ENCODE measurements at regions not wholly inside any gene's neighbourhood (a gene's known extent, or its start where the extent isn't known, plus 50 kb on each side); places are given as distances from the start of the nearest gene placed in this dataset.
"Not testable (repeated sequence)": the region's sequence is repeated elsewhere in the genome, so short reads cannot be mapped to it uniquely, and the experiment has no call there.

DNA sequence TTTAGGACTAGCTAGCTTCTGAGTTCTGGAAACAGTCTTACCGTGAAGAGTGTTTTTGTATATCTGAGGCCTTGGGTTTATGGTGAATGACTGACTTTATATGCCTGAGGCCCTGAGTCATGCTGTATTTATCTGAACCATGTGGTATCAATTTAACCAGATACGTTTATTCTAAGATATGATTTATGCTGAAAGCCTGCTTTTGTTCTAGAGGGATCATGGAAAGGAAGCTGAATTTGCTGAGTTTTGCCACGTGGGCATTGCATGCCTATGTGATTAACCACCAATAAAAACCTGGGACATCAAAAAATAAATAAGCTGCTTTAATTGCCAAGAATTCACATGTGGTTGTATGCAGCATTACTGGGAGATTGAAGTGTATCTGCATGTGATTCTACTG is 1374.7 kb upstream of the PCDH10 start:
- TF ChIP-seq, protein P1, sequence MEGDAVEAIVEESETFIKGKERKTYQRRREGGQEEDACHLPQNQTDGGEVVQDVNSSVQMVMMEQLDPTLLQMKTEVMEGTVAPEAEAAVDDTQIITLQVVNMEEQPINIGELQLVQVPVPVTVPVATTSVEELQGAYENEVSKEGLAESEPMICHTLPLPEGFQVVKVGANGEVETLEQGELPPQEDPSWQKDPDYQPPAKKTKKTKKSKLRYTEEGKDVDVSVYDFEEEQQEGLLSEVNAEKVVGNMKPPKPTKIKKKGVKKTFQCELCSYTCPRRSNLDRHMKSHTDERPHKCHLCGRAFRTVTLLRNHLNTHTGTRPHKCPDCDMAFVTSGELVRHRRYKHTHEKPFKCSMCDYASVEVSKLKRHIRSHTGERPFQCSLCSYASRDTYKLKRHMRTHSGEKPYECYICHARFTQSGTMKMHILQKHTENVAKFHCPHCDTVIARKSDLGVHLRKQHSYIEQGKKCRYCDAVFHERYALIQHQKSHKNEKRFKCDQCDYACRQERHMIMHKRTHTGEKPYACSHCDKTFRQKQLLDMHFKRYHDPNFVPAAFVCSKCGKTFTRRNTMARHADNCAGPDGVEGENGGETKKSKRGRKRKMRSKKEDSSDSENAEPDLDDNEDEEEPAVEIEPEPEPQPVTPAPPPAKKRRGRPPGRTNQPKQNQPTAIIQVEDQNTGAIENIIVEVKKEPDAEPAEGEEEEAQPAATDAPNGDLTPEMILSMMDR (IDR thresholded peaks at IDR 0.05), result not testable (repeated sequence)
- TF ChIP-seq POLR2A (IDR thresholded peaks at IDR 0.05), result not testable (repeated sequence)

Measured in testis (tissue), 2 donors.